GM12874 (cell line): ENCODE measurements at regions not wholly inside any gene's neighbourhood (a gene's known extent, or its start where the extent isn't known, plus 50 kb on each side); places are given as distances from the start of the nearest gene placed in this dataset.

Source experiments
- TF ChIP-seq, protein P1 (sequence below): IDR thresholded peaks from 2 replicates; pipeline ENCODE4 v1.5.1; 2011; ENCODE audit warnings: low read depth, mild to moderate bottlenecking, control low read depth, low read length, moderate library complexity; ENCODE audit not compliant: insufficient read depth

DNA sequence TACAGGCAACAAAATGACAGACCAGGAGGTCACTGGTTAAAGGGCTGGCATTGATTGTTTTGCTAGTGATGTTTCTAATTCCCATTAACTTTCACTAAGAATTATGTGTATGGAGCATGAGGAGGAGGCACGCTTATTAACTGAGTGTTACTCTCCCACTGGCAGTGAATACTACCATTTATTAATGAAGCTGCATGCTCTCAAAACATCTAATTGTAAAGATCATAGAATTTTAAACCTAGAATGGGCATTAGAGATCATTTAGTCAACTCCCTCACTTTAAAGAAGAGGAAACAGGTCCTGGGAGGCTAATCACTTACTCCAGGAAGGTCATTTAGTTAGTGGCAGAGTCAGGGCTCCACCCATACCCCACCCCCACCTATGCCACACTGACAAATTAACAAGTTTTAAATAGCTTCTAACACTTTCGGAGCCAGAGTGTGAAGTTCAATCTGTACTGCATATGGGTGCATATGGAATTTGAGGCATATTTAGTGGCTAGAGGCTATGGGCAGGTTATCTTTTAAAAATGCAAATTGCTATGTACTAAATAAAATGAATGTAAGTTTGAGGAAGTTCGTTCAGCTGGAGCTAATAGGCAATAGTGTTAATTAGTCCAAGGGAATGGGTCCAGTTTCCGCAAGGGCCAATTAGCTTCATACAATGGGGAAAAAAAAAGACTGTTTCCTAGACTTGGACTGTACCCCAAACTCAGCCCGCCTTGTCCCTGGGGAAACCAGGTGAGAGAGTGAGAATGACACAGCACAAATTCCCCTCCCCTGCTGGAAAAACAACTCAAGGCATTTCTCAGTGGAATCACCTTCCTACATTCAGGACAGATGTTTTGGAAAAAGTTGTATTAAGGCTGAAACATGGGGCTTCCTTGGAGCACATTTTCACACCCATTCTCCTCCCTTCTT, 178.8 kb downstream of the ICOS start:
- TF ChIP-seq, protein P1, sequence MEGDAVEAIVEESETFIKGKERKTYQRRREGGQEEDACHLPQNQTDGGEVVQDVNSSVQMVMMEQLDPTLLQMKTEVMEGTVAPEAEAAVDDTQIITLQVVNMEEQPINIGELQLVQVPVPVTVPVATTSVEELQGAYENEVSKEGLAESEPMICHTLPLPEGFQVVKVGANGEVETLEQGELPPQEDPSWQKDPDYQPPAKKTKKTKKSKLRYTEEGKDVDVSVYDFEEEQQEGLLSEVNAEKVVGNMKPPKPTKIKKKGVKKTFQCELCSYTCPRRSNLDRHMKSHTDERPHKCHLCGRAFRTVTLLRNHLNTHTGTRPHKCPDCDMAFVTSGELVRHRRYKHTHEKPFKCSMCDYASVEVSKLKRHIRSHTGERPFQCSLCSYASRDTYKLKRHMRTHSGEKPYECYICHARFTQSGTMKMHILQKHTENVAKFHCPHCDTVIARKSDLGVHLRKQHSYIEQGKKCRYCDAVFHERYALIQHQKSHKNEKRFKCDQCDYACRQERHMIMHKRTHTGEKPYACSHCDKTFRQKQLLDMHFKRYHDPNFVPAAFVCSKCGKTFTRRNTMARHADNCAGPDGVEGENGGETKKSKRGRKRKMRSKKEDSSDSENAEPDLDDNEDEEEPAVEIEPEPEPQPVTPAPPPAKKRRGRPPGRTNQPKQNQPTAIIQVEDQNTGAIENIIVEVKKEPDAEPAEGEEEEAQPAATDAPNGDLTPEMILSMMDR = no peak

DNA sequence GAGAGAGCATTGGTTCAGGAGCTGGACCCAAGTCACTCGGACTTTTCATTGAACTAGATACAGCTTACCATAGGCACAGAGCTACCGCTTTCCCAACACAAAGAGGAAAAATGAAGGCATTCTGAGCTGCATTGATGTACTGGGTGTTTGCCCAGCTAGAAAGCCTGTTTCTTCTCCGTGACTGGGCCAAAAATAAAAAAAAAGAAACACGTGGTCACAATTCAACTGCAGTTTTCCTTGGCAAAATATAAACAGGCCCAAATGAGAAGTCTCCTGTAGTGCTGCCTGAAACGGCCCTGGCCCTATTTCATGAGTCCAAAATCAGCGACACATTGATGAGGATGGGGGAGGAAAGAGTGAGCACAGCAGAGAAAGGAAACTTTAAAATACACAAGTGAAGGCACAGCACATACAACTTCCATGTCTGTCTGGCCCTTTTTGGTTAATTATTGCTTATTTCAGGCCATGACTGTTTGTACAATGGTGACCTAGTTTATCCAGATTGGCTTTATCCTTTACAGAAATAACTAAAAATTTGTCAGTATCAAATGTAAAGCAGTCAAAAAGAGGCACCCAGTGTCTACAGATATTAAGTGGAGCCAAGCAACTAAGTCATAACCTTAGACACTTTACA, 179.7 kb downstream of the ICOS start:
- TF ChIP-seq, protein P1 = no peak

DNA sequence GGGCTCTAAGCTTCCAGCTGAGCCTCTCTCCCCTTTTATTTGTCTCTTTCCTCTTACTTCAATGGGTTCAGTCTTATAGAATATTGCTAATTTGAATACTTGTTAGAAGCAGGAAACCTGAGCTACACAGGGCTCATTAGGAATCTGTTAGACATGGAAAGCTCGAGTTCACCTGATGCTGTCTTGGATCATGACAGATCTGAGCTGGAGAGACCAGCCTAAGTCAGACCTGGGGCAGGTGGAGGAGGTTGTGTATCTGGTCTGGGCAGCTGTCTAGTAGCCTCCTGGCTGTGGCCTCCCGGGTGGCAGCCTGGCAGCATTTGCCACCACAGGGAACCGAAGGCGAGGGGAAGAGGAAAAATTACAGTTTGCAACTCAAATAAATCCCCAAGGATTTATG, 185.9 kb downstream of the ICOS start:
- TF ChIP-seq, protein P1 = no peak

DNA sequence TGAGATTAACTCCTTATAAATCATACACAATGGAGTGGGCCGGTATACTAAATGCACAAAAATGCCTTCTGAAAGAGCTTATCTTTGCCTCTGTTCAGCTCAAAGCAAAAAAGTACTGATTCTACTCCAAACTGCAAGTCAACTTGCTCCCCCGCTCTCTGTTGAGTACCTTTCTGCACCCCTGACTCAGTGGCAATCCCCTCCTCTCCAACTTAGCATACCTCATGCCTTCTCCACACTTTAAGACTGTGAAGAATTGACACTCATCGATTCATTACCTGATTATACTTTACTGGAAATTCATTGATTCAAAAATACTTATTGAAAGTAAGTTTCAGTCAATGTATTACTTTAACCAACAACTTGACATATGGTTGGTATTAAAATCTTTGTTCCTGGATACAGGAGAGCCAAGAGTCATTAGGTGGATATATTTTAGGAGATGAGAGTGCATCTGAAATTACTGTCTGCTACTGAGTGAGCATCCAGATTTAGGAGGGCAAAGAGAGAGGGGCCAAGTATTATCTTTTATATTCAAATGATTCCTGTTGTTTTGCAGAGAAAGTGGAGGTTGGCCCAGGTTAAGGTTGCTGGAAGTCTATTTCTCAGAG, 187.7 kb downstream of the ICOS start:
- TF ChIP-seq, protein P1 = no peak

DNA sequence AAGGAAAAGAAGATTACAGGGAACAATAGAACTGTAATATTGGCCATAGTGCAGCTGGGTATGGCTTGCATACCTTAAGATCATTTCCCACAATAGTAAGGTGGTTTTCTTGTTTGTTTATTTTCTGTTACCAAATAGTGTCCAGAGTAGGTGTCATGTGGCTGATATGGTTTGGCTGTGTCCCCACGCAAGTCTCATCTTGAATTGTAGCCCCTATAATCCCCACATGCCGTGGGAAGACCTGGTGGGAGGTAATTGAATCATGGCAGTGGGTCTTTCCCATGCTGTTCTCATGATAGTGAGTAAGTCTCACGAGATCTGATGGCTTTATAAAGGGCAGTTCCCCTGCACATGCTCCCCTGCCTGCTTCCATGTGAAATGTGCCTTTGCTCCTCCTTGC, 190.1 kb downstream of the ICOS start:
- TF ChIP-seq, protein P1 = no peak

DNA sequence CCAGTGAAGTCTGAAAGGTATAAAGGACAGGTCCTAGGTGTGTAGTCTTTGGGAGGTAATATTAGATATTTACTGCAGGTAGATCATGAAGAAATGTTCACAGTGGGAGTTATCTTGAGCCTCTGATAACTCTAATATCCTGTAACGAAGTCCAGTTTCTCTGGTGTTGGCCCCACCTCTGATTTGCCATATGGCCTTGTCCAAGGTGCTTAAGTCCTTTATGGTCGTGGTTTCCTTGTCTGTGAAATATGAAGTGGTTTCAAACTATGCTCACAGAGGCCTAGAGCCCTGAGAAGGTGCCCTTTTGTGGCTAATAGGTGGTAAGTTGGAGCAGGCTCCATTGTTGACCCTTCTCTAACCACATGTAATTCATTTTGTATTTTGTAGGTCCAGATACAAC, 190.7 kb downstream of the ICOS start:
- TF ChIP-seq, protein P1 = no peak

DNA sequence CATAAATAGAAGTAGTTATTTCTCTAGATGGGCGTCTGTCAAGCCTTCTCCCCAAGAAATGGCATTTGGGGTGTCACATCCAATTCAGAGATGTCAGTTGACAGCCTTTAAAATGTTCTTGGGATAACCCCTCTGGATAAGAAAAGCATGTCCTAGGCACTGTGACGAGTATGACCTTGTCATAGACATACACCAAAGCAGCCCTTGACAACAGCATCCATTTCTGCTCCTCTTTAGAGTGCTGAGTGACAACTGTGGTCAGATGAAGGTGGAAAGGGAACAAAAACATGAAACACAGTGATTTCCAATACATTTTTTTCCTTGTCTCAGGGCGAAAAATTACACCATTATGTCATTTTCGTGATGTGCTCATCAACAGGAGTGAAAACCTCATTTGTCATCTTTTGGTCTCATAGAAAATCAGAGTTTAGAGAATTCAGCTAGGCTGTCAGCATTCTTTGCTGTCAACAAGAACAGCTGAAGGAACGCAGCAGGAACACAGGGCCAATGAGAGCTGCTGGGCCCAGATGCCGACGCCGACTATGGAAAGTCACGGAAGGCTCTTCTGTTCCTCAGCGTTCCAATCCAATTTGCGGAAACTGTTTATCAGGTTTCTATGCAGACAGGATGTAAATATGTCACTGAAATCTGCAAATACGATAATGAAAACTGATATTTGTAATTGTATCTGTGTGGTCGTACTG, 193.2 kb downstream of the ICOS start:
- TF ChIP-seq, protein P1 = no peak
